Psoas muscle (tissue), 7 donors: ENCODE measurements at regions not wholly inside any gene's neighbourhood (a gene's known extent, or its start where the extent isn't known, plus 50 kb on each side); places are given as distances from the start of the nearest gene placed in this dataset.
"Not testable (repeated sequence)": the region's sequence is repeated elsewhere in the genome, so short reads cannot be mapped to it uniquely, and the experiment has no call there.

Source experiments
- ATAC-seq, 4 donors: fragments of 200-7000 bp; cut with Tn5 transposase; one replicate each; pipeline ENCODE4 v1.9.1; 2020; ENCODE audit warnings: moderate library complexity in 3 of 4, mild to moderate bottlenecking in 2 of 4
- DNase-seq, 2 donors: peaks; one replicate each; pipeline ENCODE4 v3.0.0-alpha.2; 2020
- H3K27ac ChIP-seq: fragments of 200-600 bp; one replicate; pipeline ENCODE4 v1.8.0; 2022
- H3K27me3 ChIP-seq, 3 donors: fragments of 200-600 bp in 1 of 3; one replicate each; pipeline versions ENCODE4 v1.6.1 to v1.8.0; 2013 to 2022; ENCODE audit warnings: low read length in 2 of 3, mild to moderate bottlenecking in 2 of 3, moderate library complexity in 1 of 3; ENCODE audit not compliant: insufficient read depth in 3 of 3
- H3K36me3 ChIP-seq, 2 donors: fragments of 200-600 bp in 1 of 2; one replicate each; pipeline versions ENCODE4 v1.6.1 to v1.8.0; 2013 to 2022; ENCODE audit warnings: low read depth in 1 of 2, mild to moderate bottlenecking in 1 of 2, moderate library complexity in 1 of 2; ENCODE audit not compliant: insufficient read depth in 1 of 2
- H3K4me1 ChIP-seq: fragments of 200-600 bp; one replicate; pipeline ENCODE4 v1.8.0; 2022
- H3K4me3 ChIP-seq: fragments of 200-600 bp; one replicate; pipeline ENCODE4 v1.8.0; 2022; ENCODE audit warnings: mild to moderate bottlenecking
- H3K9me3 ChIP-seq: fragments of 200-600 bp; one replicate; pipeline ENCODE4 v1.8.0; 2022
- WGBS, 3 donors: extraction: QIAGEN DNeasy Blood & Tissue Kit; methylation state at CpG; one replicate each; pipeline versions ENCODE4 v1.1.6 to v1.1.7; 2013; 5-methylcytosine and 5-hydroxymethylcytosine counted together
- intact Hi-C, 2 donors: fragments of 100-400 bp; cut with DNase I; formaldehyde crosslinking; loops; one replicate each; pipeline versions ENCODE4 v1.11.0 to v1.14.2; 2022
- TF ChIP-seq, protein P1 (sequence below): fragments of 200-600 bp; IDR thresholded peaks from one replicate; pipeline ENCODE4 v1.8.0; 2022; ENCODE audit warnings: antibody characterized with exemption
- donor health status: healthy with polysubstance abuse.
- donor health status: DM: no; HTN: no; CAD: no; lungs with moderate emphysema.
- donor health status: Bipolar disorder and iron deficiency.
- donor health status: healthy.
- donor health status: DM: yes; HTN: yes; CAD: no.
- donor health status: DM: no; HTN: no; CAD: no.
- donor health status: DM: yes; HTN: yes; CAD: no.

DNA sequence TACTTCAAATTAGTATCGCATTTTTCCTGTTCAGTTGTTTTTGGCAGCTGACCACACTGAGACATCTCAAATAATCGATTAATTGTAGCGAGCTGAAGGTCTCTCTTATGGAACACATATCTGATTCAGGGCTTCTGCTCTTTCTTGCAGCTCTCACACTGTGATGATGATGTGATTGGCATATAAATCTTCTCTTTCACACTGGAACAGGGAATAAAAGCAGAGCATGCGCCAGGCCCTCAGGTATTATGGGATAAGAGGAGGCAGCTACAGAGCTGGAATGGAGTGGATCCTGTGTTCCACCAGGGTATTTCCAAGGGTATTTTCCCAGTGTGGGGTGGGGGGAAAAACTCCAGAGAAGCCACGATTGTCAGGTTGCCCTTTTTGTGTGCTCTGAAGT, 265.4 kb upstream of the CASK start:
- no peaks in the 10 kb centered on the region for H3K36me3 ChIP-seq
- WGBS, 3 donors: 61 to 63% (median 62%) methylated on average over 5 of the region's 5 CpGs
- H3K27ac ChIP-seq: no peak overlapping the region
- no peak for ATAC-seq
- H3K27me3 ChIP-seq: no peaks in the 10 kb centered on the region
- peaks cover 12% of the 10 kb centered on the region for H3K9me3 ChIP-seq
- TF ChIP-seq, protein P1, sequence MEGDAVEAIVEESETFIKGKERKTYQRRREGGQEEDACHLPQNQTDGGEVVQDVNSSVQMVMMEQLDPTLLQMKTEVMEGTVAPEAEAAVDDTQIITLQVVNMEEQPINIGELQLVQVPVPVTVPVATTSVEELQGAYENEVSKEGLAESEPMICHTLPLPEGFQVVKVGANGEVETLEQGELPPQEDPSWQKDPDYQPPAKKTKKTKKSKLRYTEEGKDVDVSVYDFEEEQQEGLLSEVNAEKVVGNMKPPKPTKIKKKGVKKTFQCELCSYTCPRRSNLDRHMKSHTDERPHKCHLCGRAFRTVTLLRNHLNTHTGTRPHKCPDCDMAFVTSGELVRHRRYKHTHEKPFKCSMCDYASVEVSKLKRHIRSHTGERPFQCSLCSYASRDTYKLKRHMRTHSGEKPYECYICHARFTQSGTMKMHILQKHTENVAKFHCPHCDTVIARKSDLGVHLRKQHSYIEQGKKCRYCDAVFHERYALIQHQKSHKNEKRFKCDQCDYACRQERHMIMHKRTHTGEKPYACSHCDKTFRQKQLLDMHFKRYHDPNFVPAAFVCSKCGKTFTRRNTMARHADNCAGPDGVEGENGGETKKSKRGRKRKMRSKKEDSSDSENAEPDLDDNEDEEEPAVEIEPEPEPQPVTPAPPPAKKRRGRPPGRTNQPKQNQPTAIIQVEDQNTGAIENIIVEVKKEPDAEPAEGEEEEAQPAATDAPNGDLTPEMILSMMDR: no peak
- H3K4me3 ChIP-seq: no peak overlapping the region
- H3K4me1 ChIP-seq: no peaks in the 10 kb centered on the region
- intact Hi-C loops: no loop called here
- no peak for DNase-seq

DNA sequence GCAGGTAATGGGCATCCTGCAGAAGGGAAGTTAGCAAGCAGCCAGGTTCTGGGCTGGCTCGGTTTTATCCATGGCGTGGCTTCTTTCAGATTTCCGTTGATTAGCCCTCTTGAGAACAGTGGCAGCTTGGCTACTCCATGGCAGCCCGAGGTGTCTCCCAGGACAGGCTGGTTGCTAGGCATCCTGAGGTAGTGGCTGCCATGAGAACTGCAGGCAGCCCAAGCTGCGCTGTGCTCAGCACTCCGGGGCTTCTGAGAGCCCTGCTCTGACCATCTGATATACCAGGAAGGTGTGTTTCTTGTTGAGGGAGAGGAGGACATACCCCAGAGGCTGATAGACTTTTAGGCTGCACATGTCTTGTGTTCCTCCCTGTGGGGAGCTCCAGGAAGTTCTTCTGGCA, 253.4 kb upstream of the CASK start:
- H3K36me3 ChIP-seq: no peaks in the 10 kb centered on the region
- TF ChIP-seq, protein P1: no peak
- 70 to 72% (median 70%) methylated on average over 6 of the region's 6 CpGs for whole genome bisulfite sequencing, 3 donors
- no peak overlapping the region for H3K4me3 ChIP-seq
- DNase-seq: no peak
- H3K27me3 ChIP-seq: peaks cover 0 to 24% (median 0%) of the 10 kb centered on the region in 3 donors
- no peak for ATAC-seq
- no peaks in the 10 kb centered on the region for H3K9me3 ChIP-seq
- no peaks in the 10 kb centered on the region for H3K4me1 ChIP-seq
- intact Hi-C loops: no loop called here
- H3K27ac ChIP-seq: no peak overlapping the region

DNA sequence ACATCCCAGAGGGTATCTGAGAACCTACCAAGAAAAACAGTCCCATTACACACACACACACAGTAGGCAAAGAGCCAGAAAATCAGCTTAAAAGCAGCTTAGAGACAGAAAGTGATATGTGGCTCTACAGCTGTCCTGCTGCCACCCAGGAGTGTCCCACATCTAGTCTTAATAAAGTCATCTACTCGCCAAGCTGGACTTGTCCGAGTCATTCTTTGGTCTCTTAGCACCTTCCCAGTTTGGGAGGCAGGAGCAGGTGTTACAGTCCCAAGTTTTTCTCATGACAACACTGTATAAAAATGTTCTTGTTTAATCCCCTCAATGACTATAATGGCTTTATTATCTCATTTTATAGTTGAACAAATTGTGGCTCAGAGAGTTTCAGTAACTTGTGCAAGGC, 252.5 kb upstream of the CASK start:
- TF ChIP-seq, protein P1: no peak
- intact Hi-C loops: no loop called here
- no peaks in the 10 kb centered on the region for H3K9me3 ChIP-seq
- no peaks in the 10 kb centered on the region for H3K4me1 ChIP-seq
- no peak overlapping the region for H3K4me3 ChIP-seq
- no peak for ATAC-seq
- H3K36me3 ChIP-seq: no peaks in the 10 kb centered on the region
- no peak for DNase-seq
- peaks cover 0 to 18% (median 0%) of the 10 kb centered on the region in 3 donors for H3K27me3 ChIP-seq
- WGBS, 3 donors: 38 to 56% (median 48%) methylated on average over 2 of the region's 2 CpGs
- H3K27ac ChIP-seq: no peak overlapping the region

DNA sequence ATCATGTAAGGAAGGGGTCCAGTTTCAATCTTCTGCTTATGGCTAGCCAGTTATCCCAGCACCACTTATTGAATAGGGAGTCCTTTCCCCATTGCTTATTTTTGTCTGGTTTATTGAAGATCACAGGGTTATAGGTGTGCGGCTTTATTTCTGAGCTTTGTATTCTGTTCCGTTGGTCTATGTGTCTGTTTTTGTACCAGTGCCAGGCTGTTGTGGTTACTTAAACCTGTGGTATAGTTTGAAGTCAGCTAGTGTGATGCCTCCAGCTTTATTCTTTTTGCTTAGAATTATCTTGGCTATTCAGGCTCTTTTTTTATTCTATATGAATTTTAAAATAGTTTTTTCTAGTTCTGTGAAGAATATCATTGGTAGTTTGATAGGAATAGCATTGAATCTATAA, 234.6 kb upstream of the CASK start:
- DNase-seq, H3K9me3 ChIP-seq, H3K36me3 ChIP-seq, H3K4me3 ChIP-seq, H3K27ac ChIP-seq, H3K4me1 ChIP-seq, H3K27me3 ChIP-seq, intact Hi-C loops, ATAC-seq: not testable (repeated sequence)
- 83 to 93% (median 83%) methylated on average over 2 of the region's 2 CpGs for WGBS, 3 donors

DNA sequence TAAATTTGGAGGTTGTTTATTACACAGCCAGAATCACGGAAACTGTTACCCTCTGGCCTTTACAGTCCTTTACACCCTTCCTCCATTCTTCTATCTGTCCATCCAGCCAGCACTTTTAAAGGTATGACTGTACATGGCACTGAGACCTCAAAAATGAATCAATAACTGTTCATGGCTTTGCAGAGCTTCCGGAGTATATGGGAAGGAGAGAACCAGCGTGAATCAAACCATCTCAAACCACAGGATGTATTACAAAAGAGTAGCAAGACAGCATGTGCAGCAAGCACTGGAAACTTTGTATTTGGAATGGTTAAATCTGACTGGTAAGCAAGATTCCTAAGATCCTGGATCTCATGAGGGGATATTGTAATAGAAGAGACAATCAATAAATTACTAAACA, 228.5 kb upstream of the CASK start:
- TF ChIP-seq, protein P1: no peak
- H3K4me3 ChIP-seq: no peak overlapping the region

More for the DNA sequence above, 228.5 kb upstream of the CASK start:
- WGBS, 3 donors: 68 to 93% (median 90%) methylated on average over 3 of the region's 3 CpGs
- Histone ChIP-seq H3K27ac (no peak overlapping the region), H3K9me3 (no peaks in the 10 kb centered on the region), H3K4me1 (no peaks in the 10 kb centered on the region), H3K27me3 (no peaks in the 10 kb centered on the region), H3K36me3 (no peaks in the 10 kb centered on the region)
- intact Hi-C loops: no loop called here
- no peak for ATAC-seq
- DNase-seq: no peak
